ENCODE measurements at regions not wholly inside any gene's neighbourhood (a gene's known extent, or its start where the extent isn't known, plus 50 kb on each side); places are given as distances from the start of the nearest gene placed in this dataset.

DNA sequence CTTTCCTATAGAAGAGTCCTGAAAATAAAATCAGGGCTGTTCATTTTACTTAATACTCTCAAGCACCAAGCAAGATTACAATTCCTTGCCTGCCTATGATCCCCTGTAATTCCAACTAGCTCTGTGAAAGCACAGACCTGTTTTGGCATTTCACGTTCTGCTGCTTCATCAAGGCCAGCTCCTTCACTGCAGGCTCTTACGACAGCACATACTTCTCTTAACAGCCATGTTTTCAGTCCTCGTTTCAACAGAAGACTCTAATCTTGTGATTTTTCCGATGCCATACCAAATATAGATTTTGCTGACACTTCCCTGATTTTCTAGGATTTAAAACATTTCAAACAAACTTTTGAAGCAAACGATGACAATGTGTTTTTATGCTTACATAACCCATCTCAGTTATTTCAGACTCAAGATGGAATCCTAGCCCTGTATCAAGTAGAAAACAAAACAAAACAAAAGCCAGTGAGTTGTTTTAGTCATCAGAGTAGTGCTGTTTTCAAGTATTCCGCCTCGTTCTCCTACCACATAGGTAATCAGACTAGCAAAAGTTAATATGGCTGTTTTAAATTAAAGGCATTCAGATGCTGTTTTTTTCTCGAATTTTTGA is 616.5 kb upstream of the CITED2 start:
- peak; percentile 85 for DNase-seq (ENCODE audit: low read depth)

- DNase-seq (ENCODE audit: low read depth): peak; percentile 47
Measured at GRCh38 chr6:139990026-139990686, 615.7 kb upstream of the CITED2 start.

GRCh38 chr6:139988685-139989084 is 614.2 kb upstream of the CITED2 start:
- no peak for DNase-seq (ENCODE audit: low read depth)

GRCh38 chr6:139987091-139987490 is 612.6 kb upstream of the CITED2 start:
- DNase-seq (ENCODE audit: low read depth): no peak

GRCh38 chr6:139985236-139985815 is 610.9 kb upstream of the CITED2 start:
- no peak for DNase-seq (ENCODE audit: low read depth)

- DNase-seq (ENCODE audit: low read depth): no peak
Measured at GRCh38 chr6:139984317-139984716, 609.9 kb upstream of the CITED2 start.

- DNase-seq (ENCODE audit: low read depth): peak; percentile 56
Measured at GRCh38 chr6:139983555-139984276, 609.3 kb upstream of the CITED2 start.

DNA sequence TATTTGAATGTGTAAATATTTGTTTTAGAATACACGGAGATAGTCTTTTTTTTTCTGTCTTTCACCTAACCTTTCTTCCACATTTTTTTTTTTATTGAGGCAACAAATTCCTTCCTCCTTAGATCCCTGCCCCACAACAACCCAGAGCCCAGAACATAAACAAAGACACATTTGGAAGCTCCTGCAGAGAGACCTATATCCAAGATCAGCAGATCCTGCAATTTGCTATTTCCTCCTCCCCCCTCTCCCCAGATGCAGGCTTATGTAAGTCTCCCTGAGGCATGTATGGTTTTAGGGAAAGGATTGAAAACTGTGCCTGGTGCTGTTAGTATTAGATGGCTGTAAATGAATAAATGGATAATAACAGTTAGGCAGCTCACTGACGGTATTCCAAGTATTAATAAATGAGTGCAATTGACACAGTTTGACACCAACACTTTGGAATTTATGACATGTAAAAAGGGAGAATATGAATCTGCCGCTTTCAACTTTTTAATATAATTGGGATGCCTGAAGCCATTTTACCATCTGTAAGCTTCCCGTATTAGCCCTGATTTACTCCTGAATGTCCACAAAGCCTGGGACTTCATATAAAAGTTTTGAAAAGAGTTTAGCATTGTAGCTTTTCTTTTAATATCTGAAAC is 608.3 kb upstream of the CITED2 start:
- peak; percentile 43 for DNase-seq (ENCODE audit: low read depth)

DNA sequence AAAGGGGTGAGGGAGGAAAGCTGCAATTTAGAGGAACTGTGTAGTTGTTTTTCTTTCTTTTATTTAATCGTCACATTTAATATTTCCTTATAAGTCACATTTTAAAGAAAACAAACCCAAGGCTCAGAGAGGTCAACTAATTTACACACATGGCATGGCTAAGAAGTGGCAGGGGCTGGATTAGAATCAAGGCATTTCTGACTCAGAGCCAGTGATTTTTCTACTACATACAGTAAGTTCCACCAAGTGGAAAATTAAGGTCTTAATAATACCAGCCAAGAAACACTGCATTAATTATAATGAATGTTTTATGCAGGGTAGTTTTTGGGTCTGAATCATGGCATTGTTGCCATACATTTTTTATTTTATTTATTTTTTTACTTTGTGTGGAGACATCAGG is 607.7 kb upstream of the CITED2 start:
- DNase-seq (ENCODE audit: low read depth): no peak

DNA sequence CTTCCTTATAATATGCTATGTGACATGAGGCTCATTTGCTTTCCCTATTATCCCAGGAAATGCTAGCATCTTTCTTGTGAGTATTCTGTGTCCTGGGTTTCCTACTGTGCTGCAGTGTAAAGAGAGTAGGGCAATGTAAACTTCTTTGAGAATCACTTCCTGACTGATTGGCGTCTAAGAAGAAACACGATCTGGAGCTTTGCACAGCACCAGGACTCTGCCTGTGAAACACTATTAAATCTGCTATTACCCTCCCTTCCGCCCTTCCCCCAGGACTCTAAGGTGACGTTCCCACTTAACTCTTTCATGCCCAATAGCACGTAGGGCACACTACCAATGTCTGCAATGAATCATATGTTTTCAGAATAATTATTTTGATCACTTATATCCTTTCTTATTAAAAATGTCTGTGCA is 607.3 kb upstream of the CITED2 start:
- DNase-seq (ENCODE audit: low read depth): peak; percentile 40

GRCh38 chr6:139981066-139981624 is 606.7 kb upstream of the CITED2 start:
- peak; percentile 37 for DNase-seq (ENCODE audit: low read depth)

GRCh38 chr6:139980631-139981030 is 606.2 kb upstream of the CITED2 start:
- peak; percentile 83 for DNase-seq (ENCODE audit: low read depth)

DNA sequence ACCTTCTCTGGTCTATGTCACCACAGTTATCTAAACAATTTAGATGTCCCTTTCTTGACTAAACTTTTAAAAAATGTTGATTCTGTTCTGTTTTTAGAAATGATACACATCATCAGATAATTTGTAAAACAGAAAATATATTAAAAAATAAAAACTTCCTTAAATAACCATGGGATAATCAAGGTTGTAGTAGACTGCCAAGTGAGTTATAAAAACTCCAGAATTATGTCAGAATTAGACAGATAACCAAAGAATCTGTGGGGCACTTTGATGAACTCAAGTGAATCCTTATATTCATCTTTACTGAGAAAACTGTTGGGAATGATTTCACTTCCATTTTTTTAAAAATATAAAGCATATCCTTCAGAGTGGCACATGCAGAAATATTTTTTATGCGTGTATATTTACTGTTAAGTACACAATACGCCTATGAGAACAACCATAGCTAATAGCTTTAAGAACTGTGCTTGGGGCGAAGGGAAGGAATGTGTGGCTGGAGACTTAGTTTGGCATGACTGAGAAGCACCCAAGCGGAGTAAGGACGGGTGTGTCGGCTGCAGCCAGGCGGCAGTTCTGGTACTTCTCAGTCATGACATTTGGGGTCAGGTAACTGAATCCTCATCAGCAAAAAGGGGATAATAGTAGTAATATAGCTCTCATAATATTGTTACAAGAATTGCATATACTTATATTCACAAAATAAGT is 604.7 kb upstream of the CITED2 start:
- DNase-seq (ENCODE audit: low read depth): peak; percentile 42

GRCh38 chr6:139977887-139978332 is 603.5 kb upstream of the CITED2 start:
- peak; percentile 91 for DNase-seq (ENCODE audit: low read depth)

- peak; percentile 95 for DNase-seq (ENCODE audit: low read depth)
Measured at GRCh38 chr6:139973669-139974344, 599.4 kb upstream of the CITED2 start.

GRCh38 chr6:139972116-139972515 is 597.7 kb upstream of the CITED2 start:
- DNase-seq (ENCODE audit: low read depth): no peak

- DNase-seq (ENCODE audit: low read depth): peak; percentile 35
Measured at GRCh38 chr6:139970591-139970991, 596.1 kb upstream of the CITED2 start.

GRCh38 chr6:139967497-139967896 is 593.0 kb upstream of the CITED2 start:
- DNase-seq (ENCODE audit: low read depth): no peak

- DNase-seq (ENCODE audit: low read depth): no peak
Measured at GRCh38 chr6:139965393-139965792, 590.9 kb upstream of the CITED2 start.

DNA sequence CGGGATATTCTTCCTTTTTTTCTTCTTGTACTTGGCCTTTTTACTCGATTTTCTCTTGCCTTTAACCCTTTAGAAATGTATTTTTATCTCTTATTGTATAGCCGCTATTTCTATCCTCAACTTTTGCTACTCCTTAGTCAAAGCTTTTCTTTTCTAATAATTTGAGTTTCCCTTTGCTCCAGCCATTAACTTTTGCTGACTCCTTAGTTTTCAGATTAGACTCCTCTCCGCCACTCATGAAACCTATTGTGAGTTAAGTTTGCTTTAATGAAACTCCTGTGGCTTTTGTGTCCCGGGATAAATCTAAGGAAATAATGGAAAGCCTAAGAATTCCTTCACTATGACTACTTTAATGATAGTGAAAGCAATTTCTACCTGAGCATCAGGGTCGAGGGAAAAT is 590.3 kb upstream of the CITED2 start:
- no peak for DNase-seq (ENCODE audit: low read depth)
